GM20000 (cell line): ENCODE measurements at regions not wholly inside any gene's neighbourhood (a gene's known extent, or its start where the extent isn't known, plus 50 kb on each side); places are given as distances from the start of the nearest gene placed in this dataset.

Experiments used
- DNase-seq: peaks from one replicate; pipeline ENCODE4 v3.0.0; 2012; ENCODE audit warnings: low spot score
- CTCF ChIP-seq: IDR thresholded peaks from 2 replicates; pipeline ENCODE4 v1.5.1; 2012; ENCODE audit warnings: mild to moderate bottlenecking, control low read depth; ENCODE audit errors: extremely low read depth, missing control alignments

GRCh38 chr6:76342611-76343160 lies 270.2 kb upstream of the IMPG1 start:
- no peak for TF ChIP-seq CTCF
- no peak for DNase-seq

- TF ChIP-seq CTCF, result no peak
These were observed 257.6 kb upstream of the IMPG1 start for GRCh38 chr6:76330031-76330430.

GRCh38 chr6:76326871-76327270 lies 254.4 kb upstream of the IMPG1 start:
- no peak for TF ChIP-seq CTCF
- no peak for DNase-seq

More at GRCh38 chr6:76330031-76330430, 257.6 kb upstream of the IMPG1 start:
- no peak for DNase-seq
